ENCODE measurements at regions not wholly inside any gene's neighbourhood (a gene's known extent, or its start where the extent isn't known, plus 50 kb on each side); places are given as distances from the start of the nearest gene placed in this dataset.

DNA sequence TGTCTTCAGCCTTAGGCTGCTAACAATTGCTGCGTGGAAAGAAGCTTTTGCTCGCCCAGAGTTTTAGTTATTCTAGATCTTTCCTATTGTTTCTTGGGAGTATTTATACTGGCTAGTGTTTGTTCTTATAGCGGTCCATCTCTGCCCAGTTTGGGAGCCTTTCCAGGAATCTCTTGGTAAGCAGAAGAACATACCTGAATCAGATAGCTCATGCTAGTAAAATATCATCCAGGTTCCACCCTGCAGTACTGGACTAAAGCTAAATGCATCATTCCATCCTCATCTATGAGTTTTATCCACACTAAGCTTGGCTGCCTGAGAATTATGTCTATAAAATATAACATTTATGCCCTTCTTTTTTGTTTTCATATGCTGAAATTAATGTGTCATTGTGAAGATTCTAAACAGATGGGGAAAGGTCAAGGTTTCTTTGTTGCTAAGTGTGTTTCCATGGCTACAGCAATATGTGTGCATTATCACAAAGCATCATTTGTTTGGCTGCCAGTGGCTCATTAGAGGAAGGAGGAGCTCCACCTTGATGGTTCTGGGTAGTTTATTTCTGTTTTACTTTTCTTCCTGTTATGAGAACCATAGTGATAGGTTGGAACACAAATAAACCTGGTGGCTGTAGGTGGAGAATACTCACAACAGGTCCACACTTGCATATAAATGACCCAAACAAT lies 182.8 kb downstream of the PIK3C3 start:
- no peak for DNase-seq

DNA sequence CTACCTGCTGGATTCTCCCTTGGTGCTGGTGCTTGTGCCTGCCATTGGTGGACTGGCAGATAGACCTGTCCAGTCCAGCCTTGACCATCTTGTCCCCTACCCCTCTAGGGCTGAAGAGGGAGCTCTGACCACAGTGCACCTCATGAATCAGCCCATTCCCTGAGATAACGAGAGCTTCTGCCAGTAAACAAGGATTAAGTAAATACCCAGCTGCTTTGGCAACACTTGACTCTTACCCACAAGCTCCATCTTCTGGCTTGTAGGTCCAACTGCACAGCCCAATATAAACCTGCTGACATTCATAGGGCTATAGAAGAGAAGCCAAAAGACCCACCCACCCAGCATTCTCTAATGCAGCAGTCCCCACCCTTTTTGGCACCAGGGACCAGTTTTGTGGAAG lies 186.4 kb downstream of the PIK3C3 start:
- DNase-seq = no peak

DNA sequence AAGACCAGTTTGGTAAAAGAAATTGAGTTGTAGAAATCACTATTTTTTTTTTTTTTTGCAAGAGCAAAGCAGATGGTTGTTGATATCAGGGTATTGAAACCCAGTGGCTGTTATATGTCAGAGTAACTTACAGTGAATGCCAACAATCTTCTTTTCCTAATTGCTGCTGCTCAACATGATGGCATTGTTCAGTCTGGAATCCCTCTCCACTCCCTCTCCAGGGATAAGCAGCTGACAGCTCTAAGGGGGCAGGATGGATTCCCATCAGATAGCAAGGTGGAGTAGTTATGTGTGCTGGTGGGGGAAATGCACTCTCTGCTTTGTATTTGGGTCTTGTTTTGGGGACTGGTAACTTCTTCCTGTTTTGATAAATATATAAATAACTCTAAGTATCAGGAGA lies 200.0 kb downstream of the PIK3C3 start:
- DNase-seq = no peak

DNA sequence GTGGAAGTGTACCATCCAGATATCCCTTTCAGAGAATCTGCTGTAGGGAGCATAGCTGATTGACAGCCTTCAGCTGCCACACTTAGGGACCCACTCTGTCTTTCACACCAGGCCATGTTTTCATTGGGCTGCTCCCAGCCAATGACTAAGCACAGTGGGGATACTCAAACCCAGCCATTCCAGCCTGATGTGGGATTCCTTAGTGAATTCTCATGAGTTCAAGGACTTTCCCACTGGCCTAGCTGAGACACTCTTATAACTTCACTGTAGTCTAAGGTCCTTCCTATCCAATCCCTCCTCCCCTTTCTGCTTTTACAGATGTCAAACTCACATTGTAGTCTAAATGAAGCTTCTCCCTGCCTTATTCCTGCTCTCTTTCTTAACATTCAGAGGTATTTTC lies 201.2 kb downstream of the PIK3C3 start:
- no peak for DNase-seq

DNA sequence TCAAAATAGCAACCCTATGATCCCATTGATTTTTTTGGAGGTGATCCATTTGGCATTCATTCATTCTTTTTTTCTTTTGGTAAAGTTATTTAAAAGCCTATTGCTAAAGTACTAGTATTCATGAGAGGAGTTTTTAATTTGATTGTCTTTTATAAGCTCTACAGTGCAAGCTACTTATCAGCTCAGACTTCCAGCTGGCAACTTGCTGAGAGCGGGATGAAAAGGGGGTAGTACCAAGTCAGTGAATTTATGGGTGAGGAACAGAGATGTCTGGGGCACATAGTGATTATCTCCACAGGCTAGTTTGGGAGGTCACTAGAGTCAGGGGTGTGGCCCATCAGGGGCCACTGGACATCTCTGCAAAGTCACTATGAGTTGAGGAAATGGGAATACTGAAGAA lies 202.4 kb downstream of the PIK3C3 start:
- DNase-seq = no peak

DNA sequence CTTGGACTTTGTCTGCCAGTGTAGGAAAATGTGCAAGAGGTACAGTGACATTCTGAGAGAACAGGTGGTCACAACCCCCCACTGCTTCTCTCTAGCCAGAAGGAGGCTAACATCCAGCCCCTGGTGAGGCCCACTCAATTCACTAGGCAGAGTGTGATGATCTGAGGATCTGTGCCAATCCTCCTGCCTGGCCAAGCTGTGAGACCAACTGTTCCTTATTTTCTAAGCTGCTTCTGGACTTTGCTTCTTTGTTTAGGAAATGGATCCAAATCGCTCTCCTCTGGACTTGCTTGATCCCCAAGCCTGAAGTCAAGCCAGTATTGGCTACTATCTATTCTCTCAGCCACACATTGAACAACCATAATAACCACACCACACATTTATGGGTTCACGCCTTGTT lies 202.8 kb downstream of the PIK3C3 start:
- no peak for DNase-seq

DNA sequence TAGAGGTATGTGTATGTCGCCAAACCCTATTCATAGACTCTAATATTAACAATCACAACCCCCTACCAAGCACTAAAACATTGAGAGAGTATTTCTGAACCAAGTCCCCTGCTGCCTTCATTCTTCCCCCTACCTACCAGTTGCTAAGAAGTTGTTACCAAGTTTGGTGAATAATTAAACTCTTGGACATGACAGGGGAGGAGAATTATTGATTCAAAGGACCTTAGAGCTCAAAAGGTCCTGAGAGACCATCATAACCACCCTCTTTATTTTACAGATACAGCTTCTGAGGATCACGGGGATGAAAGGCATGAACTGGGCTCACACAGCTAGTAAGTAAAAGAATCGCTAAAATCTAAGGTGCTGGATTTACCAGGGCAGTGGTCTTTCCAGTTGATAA lies 204.1 kb downstream of the PIK3C3 start:
- DNase-seq = no peak

DNA sequence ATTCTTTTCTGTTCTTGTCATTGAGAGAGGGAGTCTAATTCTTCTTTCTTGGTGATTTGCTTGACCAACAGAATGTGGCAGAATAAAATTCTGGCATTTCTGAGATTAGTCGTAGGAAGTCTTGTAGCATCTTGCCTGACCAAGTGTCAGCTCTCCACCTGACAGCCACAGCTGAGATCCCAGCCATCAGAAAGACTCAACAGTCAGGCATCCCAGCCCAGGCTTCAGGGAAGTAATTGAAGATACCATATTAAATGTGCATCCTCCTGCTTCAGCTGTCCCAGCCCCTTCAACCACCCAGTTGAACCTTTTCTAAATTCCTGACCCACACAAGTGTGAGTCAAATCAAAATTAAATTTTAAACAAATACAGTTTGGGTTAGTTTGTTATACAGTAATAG lies 208.3 kb downstream of the PIK3C3 start:
- DNase-seq = no peak

DNA sequence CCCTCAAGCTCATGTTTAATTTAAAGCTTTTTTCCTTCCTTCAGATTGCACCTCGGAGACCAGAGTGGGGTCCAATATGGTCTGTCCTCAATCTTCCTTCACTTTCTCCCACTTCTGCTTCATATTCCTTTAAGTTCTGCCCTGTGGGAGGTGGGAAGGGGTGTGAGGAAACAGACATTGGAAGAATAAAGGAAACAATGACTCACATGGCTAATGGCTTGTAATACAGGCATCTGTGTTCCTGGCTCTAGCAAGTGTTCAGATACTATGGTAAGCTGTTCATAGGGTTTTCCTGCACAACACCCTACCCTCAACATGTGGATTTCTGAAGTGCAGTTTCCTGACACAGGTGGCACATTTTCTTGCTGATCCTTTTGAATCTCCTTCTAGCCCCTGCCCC lies 209.5 kb downstream of the PIK3C3 start:
- DNase-seq = no peak

DNA sequence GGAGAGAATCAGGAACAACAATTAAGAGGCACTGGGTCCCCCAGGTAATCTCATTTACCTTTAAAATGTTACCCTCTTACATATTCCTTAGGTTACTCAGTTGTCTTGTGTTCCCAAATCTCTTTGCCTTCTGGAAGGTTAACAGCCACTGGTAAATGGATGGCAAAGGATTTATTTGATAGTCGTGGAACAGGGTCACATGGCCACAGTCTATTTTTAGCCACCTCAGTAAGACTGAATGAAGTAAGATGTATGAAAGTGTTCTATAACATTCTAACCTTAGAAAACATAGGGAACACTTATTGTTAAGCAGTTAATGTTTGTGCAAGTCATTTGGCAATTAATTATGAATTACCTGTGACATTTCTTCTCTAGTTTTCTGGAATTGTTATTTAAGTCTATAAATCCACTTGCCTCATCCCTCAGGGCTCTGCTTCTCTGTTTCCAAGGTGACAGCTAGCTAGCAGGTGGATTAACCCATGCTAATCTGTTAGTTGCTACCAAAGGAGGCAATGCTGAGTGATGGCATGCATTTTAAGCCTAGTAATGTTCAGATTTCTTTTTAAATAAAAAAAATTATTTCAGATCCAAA lies 211.0 kb downstream of the PIK3C3 start:
- no peak for DNase-seq

DNA sequence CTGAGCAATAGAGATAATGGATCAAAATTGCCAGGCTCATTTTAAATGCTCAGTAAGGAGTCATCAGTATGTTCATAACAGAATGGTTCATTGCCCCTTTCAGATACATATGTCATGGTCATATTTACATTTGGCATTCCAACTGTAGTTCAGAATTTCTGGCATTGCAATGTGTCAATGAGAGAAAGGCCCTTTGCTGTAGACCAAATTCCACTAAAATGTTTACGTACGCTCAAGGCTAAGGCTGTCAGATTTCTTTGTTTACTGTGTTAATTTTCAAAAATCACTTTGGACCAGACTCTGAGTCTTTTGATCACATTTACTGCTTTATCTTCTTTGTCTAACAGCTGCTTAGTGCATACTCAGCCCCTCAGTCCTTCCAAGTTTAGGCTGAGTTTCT lies 213.5 kb downstream of the PIK3C3 start:
- no peak for DNase-seq

DNA sequence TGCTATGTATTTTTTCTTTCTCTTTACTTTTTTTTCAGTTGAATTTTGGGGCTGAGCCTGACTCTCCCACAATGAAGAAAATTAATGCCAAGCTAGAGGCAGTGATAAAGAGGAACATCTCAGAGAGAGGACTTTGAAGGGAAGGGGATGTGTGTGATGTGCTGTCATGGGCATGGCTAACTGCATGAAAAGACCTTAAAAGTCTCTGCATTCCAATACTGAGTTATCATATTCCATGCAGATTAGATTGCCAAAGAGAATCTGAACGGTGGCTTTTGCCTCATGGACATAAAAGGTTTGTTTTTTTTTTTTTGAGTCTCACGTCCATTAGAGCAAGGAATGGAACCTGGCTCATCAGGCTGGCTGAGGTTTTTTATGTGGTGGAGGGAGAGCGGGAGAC lies 213.9 kb downstream of the PIK3C3 start:
- no peak for DNase-seq

DNA sequence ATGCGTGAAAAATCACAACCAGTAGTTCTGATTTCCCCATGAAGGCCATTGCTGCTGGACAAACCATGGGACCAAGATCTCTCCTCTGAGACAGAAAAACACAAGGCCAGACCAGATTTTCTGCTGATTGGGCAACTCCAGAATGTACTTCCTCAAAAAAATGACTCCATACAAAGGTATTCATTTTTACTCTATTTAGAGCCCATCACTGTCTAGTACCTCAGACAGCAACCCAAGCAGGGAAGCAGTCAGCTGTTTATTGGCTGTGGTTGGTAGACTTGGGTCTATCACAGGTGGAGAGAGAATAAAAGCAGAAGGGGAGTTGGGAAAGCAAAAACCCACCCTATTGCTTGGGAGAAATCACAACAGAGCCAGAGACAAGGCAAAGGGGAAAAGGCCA lies 219.9 kb downstream of the PIK3C3 start:
- DNase-seq = peak; percentile 22

DNA sequence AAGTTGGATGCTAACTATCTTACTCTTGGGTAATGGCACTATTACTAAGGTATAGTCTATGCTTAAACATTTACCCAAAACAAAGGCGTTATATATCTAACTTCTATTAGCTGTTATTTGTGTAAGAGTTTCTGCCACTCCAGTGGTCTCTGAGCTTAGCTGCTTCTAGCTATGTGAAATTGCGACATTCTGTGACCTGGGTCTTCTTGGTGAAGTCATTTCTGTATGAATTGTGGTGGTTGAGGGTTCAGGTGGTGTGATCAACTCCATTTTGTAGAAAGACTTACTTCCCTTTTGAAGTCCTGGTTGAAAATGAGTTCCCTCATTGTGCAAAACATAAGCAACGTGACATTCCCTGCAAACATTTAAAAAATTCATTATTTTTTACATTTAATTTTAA lies 221.6 kb downstream of the PIK3C3 start:
- DNase-seq = no peak

DNA sequence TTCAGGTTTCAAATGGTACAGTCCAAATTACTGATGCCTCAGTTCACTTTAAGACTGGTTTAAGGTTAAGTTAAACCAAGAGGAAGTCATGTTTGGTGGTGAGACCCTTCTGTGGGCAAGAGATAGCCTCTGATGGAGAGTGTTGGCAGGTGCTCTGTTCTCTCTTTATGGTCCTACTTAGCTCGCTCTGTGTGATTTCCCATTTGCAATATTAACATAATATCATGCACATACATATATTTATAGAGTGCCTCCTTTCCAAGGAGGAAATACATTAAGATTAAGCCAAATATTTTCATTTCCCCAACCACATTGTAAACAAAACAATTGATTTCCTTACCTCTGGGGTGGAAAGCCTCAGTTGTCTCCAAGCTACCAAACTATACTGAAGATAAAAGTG lies 222.4 kb downstream of the PIK3C3 start:
- no peak for DNase-seq

DNA sequence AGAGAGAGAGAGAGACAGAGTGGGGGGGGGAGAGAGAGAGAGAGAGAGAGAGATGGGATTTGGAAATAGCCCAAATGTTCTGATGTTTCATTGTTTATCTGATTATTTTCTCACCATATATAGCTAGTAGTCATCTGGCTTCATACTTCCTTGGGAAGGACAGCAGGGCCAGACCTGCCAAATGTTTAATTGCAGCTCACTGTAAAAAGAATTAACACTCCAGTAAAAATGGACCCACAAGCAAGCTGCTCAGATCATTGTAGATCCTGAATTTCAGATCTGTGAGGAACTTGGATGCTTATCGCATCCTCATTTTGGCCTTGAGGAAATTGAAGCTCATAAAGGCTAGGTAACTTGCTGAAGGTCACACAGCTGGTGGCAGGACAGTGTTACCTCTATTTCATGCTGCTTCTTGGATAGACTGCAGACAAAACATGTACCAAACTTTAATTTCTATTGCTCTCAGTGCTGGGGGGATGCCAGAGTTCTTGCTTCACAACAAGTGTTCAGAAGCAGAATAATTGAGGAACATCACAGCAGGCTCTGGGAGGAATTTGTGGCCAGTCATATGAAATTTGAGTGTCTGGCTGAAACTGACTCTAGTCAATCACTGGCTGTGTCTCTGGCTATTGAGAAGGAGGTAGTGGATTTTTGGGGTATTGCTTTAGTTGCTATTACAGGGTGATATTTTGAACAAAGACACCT lies 223.5 kb downstream of the PIK3C3 start:
- no peak for DNase-seq

DNA sequence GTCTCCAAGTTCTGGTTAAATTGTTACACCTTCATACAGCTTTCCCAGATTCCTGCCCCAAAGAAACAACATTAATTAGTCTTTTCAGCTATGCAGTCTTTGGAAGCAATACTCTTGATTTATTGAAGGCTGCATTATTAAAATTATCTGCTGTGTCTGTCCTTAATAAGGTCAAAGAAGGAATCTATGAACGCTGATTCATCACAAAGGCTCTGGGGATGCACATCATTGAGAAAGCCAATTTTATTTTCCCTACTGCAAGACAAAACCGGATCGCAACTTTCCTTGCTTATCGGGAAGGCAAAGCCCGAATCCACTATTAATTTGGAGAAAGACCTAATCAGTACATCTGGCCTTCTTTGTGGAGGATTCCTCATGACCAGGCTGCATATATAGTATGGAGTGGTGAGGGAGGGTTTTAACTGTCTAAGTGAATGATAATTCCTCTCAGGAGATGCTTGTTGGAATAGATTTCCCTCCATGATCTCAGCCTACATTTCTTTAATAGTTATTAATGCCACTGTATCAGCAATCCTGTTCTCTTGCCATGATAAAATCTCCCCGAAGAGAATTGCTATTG lies 224.6 kb downstream of the PIK3C3 start:
- DNase-seq = no peak

DNA sequence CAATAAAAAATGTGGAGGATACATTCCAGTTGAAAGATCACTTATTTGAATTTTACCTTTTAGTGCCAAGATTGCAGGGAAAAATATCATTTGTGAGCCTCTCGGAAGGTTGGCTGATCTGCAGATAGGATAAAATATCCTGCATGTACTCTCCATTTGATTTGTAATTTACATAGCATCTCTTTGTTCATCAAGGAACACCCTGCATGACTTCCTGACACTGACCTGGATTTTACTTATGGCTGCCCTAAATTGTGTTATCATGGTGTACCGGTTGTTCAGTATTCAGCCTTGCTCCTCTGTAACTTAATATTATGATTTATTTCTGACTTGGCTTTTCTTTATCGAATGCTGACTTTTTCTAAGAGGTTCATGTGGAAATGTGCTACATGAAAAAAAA lies 226.4 kb downstream of the PIK3C3 start:
- DNase-seq = no peak

DNA sequence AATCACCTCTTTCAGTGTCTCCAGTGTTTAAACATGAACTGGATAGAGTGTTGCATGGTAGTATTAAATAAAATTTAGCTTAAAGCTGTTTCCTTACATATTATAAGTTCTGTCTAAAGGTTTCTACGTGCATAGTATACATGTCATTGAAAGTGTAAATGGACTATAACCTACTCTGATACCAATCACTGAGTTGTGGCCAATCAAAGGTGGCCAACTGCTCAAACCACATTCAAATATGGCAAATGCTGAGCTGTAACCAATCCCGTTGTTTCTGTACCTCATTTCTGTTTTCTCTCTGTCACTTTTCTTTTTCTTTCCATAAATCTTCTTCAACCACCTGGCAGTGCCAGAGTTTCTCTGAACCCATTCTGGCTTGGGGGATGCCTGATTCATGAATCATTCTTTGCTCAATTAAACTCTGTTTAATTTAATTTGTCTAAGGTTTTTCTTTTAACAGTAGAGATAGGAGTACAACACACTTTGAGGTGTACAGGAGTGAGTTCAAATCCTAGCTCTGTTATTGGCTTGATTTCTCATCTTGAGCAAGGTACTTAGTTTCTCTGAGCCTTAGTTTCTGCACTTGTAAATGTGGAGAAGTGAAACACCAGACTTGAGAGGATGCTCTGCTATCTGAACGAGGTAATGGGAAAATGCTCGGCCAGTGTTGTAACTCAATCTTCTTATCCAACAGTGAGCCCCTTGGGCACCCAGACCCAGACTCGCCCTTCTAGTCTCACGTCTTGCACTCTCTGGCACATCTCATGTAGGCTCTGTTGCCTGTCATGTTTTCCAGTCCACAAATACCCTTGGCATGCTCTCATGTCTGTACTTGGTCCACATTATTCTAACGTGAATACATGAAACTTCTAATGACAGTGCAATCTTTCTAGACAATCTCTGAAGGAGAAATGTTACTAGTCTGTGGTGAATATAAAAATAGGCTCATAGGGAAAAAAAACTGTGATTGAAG lies 228.0 kb downstream of the PIK3C3 start:
- DNase-seq = no peak

DNA sequence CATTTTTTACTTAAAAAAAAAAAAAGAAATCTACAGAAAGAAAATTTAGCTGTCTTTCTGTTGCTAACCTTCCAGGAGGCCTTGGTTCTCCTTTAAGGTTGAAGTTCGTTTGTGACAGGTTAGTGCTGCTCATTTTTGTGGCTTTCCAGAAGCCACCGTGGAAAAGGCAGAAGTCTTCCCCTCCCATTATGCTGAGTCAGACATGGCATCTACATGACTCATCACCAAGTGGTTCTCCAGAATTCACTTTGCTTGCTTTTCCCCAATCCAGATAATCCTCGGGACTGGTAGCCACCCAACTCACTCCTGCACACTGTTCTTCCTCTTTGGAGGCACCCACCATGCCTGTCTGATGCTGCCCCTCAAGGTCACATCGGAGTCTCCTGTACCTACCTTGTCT lies 228.7 kb downstream of the PIK3C3 start:
- no peak for DNase-seq

DNA sequence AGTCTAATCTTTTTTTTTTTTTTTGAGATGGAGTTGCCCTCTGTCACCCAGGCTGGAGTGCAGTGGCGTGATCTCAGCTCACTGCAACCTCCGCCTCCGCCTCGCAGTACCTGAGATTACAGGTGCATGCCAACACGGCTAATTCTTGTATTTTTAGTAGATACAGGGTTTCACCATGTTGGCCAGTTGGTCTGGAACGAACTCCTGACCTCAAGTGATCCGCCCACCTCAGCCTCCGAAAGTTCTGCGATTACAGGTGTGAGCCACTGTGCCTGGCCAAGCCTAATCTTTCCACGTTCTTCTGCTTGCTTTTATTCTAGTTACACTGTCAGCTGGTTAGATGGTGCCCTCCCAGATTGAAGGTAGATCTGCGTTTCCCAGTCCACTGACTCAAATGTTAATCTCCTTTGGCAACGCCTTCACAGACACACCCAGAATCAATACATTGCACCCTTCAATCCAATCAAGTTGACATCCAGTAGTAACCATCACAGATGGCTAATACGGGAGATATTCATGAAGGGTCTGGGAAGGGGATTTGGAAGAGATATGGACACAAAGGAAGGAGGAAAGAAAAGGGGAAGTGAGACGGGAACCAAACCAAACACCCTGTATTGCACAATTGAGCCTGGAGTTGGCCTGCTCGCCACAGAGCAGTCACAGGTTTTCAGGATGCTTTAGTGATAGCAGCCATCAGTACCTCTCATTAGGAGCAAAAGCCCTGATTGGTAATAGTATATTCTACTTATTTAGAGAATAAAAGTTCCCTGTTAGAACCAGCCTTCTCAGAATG lies 229.8 kb downstream of the PIK3C3 start:
- DNase-seq = no peak

DNA sequence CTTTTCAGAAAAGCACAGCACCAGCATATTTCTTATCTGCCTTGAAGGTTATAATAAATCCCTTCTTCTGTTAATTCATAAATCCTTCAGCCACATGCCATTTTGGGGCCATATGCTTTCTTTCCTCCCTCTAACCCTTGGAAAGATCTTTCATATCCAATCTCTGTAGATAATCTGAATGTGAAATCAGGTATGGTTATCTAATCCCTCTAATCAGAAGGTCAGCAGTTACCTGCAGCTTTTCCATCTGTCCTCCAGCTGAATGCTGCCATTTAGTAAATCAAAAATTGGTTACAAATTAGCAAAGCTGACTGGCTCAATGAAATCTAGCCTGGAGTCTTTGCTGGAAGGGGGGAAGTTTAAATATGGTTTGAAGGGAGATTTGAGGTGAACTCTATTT lies 230.5 kb downstream of the PIK3C3 start:
- no peak for DNase-seq
